ENCODE measurements at regions not wholly inside any gene's neighbourhood (a gene's known extent, or its start where the extent isn't known, plus 50 kb on each side); places are given as distances from the start of the nearest gene placed in this dataset.

GRCh38 chr12:131425112-131426075 lies 285.5 kb upstream of the SFSWAP start:
- Histone ChIP-seq H4K5ac (ENCODE audit: low read depth, low read length) (no peak overlapping the region), H3K9me3 (ENCODE audit: control insufficient read depth, insufficient read depth, low read length) (peaks cover 34% of the 10 kb centered on the region), H2AK5ac (ENCODE audit: low read depth, low read length) (no peak overlapping the region), H3K27me3 (ENCODE audit: control insufficient read depth, insufficient read depth, low read length) (no peaks in the 10 kb centered on the region), H3K79me1 (ENCODE audit: low read depth in 1 of 2, low read length in 2 of 2) (no peaks in the 10 kb centered on the region), H3K56ac (ENCODE audit: extremely low read depth, insufficient read depth, low read length) (no peak overlapping the region), H3K9ac (ENCODE audit: low read depth, low read length) (no peak overlapping the region), H3K18ac (ENCODE audit: low read depth, low read length) (no peak overlapping the region), H3K4me3 (ENCODE audit: insufficient read depth, low read depth, low read length) (no peak overlapping the region), H2BK15ac (ENCODE audit: low read depth, low read length) (no peak overlapping the region), H2BK5ac (ENCODE audit: low read depth, low read length, poor library complexity, severe bottlenecking) (no peak overlapping the region), H3K4me1 (ENCODE audit: control insufficient read depth, insufficient read depth, low read length) (no peaks in the 10 kb centered on the region), H3K27ac (ENCODE audit: insufficient read depth, low read length) (no peak overlapping the region), H3K4ac (ENCODE audit: low read depth, low read length) (no peak overlapping the region), H3K14ac (replicated peaks; ENCODE audit: low read depth, low read length) (no peak overlapping the region), H4K20me1 (ENCODE audit: insufficient read depth, low read length) (no peaks in the 10 kb centered on the region), H2BK120ac (ENCODE audit: low read depth, low read length) (no peak overlapping the region), H3K23ac (ENCODE audit: low read depth, low read length) (no peak overlapping the region), H4K8ac (ENCODE audit: low read depth in 2 of 2, low read length in 2 of 2) (no peak overlapping the region), H3K36me3 (ENCODE audit: control insufficient read depth, insufficient read depth, low read length) (no peaks in the 10 kb centered on the region), H3K4me2 (ENCODE audit: low read depth, low read length) (no peak overlapping the region), H2AK9ac (replicated peaks; ENCODE audit: low read depth, low read length, poor library complexity) (no peak overlapping the region), H2BK20ac (ENCODE audit: low read depth, low read length) (no peak overlapping the region), H4K91ac (ENCODE audit: insufficient read depth, low read depth, low read length) (no peak overlapping the region), H3K9me1 (ENCODE audit: insufficient read depth, low read length) (no peaks in the 10 kb centered on the region), H2AFZ (replicated peaks; ENCODE audit: low read length, poor library complexity) (no peak overlapping the region)
- dilution Hi-C loops (cut with HindIII; ENCODE audit: low sequenced_read_pairs, unreplicated experiment) (no loop called here), intact Hi-C loops (cut with micrococcal nuclease) (no loop called here), in situ Hi-C loops (cut with MboI; ENCODE audit: low sequenced_read_pairs) (no loop called here)
- ATAC-seq (ENCODE audit: low read depth) (no peak), DNase-seq (no peak)
- ChIA-PET CTCF (no interaction called here), POLR2A (ENCODE audit: unreplicated experiment) (no interaction called here)
- BruUV-seq (replicated peaks) = no TSS peak
- 44% methylated on average over 5 of the region's 9 CpGs; no CpG with 5 or more reads in 1 of the 2 experiments for WGBS, 2 experiments (ENCODE audit: extremely low coverage in 2 of 2, insufficient read length in 1 of 2)
- TF ChIP-seq POLR2A (IDR thresholded peaks at IDR 0.05; ENCODE audit: low read depth, low read length) = no peak
- no peak for TF ChIP-seq CEBPB (IDR thresholded peaks at IDR 0.05; ENCODE audit: low read depth, low read length)
- no peak for TF ChIP-seq SMC3 (IDR thresholded peaks at IDR 0.05; ENCODE audit: low read depth, low read length)
- TF ChIP-seq NFE2L2 (IDR thresholded peaks at IDR 0.05; ENCODE audit: low read depth, low read length) = no peak
- no peak for TF ChIP-seq USF2 (IDR thresholded peaks at IDR 0.05; ENCODE audit: low read depth, low read length)
- TF ChIP-seq BHLHE40 (IDR thresholded peaks at IDR 0.05; ENCODE audit: low read depth, low read length) = no peak
- no peak for TF ChIP-seq ELK1 (IDR thresholded peaks at IDR 0.05; ENCODE audit: borderline replicate concordance, low read depth, low read length)
- TF ChIP-seq RAD21 (IDR thresholded peaks at IDR 0.05; ENCODE audit: low read length) = no peak
- no peak for TF ChIP-seq RFX5 (IDR thresholded peaks at IDR 0.05; ENCODE audit: low read depth, low read length)
- TF ChIP-seq CTCF (conservative IDR thresholded peaks at IDR 0.05; ENCODE audit: low read depth, low read length) = no peak
- TF ChIP-seq MAFK (IDR thresholded peaks at IDR 0.05; ENCODE audit: low read depth, low read length) = no peak
- no peak for TF ChIP-seq MAZ (IDR thresholded peaks at IDR 0.05; ENCODE audit: borderline replicate concordance, low read depth, low read length)
- no peak for TF ChIP-seq RCOR1 (IDR thresholded peaks at IDR 0.05; ENCODE audit: insufficient replicate concordance, low read length)

Measured in IMR-90 (cell line).